ENCODE measurements at regions not wholly inside any gene's neighbourhood (a gene's known extent, or its start where the extent isn't known, plus 50 kb on each side); places are given as distances from the start of the nearest gene placed in this dataset.

DNA sequence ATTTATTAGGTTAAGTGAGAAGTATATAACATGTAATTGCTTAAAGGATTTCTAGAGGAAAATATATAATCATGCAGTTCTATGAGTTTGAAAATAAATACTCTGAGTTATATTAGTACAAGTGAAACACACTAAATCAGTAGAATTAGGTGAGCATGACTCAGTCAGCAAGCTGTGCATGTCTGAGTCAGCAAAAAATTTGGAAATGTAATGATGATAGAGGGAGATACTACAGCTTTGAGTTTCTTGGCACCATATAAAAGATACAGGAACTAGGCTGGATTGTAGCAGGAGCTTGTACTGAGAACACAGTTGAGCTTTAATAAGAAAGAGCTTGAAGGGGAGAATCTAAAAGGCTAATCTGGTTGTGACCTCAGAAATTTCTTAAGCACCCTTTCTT, 1224.6 kb downstream of the CDH8 start:
- TF ChIP-seq, protein P1, sequence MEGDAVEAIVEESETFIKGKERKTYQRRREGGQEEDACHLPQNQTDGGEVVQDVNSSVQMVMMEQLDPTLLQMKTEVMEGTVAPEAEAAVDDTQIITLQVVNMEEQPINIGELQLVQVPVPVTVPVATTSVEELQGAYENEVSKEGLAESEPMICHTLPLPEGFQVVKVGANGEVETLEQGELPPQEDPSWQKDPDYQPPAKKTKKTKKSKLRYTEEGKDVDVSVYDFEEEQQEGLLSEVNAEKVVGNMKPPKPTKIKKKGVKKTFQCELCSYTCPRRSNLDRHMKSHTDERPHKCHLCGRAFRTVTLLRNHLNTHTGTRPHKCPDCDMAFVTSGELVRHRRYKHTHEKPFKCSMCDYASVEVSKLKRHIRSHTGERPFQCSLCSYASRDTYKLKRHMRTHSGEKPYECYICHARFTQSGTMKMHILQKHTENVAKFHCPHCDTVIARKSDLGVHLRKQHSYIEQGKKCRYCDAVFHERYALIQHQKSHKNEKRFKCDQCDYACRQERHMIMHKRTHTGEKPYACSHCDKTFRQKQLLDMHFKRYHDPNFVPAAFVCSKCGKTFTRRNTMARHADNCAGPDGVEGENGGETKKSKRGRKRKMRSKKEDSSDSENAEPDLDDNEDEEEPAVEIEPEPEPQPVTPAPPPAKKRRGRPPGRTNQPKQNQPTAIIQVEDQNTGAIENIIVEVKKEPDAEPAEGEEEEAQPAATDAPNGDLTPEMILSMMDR (conservative IDR thresholded peaks at IDR 0.05; ENCODE audit: low read depth, low read length) = no peak
- no peak for TF ChIP-seq EZH2phosphoT487 (IDR thresholded peaks at IDR 0.05; ENCODE audit: borderline replicate concordance, low read length)

Data from PC-3 (cell line).